GM18520 (cell line): ENCODE measurements at regions not wholly inside any gene's neighbourhood (a gene's known extent, or its start where the extent isn't known, plus 50 kb on each side); places are given as distances from the start of the nearest gene placed in this dataset.
"Not testable (repeated sequence)": the region's sequence is repeated elsewhere in the genome, so short reads cannot be mapped to it uniquely, and the experiment has no call there.

Experiments
- ATAC-seq: cut with Tn5 transposase; IDR thresholded peaks from one replicate; pipeline ENCODE4 v1.9.1; 2021; ENCODE audit not compliant: unreplicated experiment

DNA sequence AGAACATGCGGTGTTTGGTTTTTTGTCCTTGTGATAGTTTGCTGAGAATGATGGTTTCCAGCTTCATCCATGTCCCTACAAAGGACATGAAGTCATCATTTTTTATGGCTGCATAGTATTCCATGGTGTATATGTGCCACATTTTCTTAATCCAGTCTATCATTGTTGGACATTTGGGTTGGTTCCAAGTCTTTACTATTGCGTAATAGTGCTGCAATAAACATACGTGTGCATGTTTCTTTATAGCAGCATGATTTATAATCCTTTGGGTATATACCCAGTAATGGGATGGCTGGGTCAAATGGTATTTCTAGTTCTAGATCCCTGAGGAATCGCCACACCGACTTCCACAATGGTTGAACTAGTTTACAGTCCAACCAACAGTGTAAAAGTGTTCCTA lies 471.6 kb upstream of the MEIS1 start:
- ATAC-seq: not testable (repeated sequence)

DNA sequence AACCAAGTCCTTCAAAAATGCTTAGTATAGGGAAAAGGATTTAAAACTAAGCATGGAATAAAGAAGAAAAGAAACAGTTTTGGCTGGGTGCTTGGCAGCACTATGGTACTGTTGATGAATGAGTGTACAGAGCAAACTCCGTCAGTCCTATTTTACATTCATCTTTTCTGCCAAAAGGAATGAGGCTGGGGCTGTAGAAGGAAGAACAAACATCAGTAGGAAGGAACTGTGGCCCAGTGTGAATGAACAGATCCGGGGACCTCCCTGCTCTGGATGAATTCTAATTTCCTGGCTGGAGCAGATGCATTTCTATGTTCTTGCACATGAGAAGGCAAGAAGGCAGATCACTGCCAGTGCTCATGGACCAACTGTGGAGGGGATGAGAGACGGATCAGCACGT lies 474.0 kb upstream of the MEIS1 start:
- no peak for ATAC-seq

GRCh38 chr2:65957886-65958285 lies 477.0 kb upstream of the MEIS1 start:
- no peak for ATAC-seq

DNA sequence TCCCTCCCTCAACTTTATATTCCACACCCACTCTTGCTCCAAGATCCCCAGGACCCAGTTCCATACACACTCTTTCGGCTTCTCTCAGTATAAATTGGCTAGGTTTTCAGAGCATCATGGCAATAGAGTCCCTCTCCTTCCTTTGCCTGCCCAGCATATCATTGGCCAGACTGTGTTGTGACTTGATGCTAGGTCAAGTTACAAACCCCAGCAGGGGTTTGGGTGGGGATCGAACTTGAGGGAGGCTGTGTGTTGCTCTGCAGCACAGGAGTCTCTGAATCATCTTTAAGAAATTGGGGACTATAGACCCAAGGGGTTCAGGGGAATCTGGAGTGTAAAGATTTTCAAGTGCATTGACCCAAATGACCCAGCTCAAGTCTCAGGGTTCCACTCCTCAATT lies 477.5 kb upstream of the MEIS1 start:
- ATAC-seq: no peak

- no peak for ATAC-seq
Measured at GRCh38 chr2:65955259-65955658, 479.7 kb upstream of the MEIS1 start.

DNA sequence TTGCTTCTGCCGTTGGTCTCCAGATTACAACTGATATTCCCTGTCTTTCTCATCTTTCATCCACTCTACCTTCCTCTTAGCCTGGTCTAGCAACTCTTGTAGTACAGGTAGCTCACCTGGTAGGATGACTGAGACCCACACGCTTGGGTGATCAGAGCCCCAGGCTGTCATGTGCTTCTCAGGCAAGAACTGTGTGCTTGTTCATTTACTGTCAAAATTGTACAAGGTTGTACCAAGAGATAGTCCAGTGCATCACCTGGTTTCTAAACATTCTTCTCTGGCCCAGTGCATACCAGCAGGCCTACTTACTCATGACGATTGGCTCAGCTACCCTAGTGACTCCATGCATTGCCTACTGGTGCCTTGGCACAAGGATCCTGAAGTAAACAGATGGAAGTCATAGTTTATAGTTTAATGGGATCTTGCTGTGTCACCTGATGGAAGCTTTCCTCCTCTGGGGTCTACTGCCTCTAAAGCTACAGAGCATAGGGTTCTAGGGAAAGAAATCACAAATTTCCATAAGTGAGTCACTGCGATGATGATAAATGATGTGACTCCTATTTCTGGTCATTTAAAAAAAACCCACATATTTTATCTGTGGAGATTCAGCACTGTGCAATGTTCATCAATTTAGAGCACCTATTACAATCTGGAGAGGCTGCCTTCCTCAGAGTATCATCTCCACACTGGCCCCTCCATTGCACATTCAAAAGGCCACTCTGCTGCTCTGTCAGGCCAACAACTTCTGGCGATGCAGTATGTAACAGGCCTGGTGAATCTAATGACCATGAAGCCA lies 481.8 kb upstream of the MEIS1 start:
- no peak for ATAC-seq

- ATAC-seq: no peak
Measured at GRCh38 chr2:65944213-65944612, 490.7 kb upstream of the MEIS1 start.

DNA sequence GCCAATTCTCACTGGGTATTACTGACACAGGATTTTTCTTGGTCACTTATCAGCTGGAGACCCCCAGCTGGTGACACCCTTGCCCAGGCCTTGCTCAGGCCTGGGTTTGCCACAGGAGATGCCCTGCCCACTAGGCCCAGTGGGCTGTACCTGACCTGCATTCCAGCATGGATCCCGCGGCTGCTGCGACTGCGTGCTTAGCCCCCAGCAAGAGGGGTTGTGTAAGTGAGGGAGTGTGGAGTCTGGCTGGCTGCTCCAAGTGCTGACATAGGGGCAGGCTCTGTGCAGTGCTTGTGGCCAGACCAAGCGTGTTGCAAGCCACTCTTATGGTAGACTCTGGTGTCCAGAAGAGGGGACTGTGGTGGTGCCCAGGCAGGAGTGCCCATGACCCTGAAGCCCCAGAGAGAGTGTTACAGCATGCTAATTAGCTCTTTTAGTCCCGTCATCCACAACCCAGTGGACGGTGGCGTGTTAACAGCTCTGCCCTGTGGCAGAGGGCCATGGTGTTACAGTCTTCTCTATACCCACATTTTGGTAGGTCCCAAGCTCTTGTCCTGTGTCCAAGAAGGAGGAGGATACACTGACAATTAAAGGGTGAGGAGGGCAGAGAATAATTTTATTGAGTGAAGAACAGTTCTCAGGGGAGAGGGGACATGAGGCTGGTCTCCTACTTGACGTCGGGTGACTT lies 491.7 kb upstream of the MEIS1 start:
- no peak for ATAC-seq

GRCh38 chr2:65940856-65941255 lies 494.1 kb upstream of the MEIS1 start:
- no peak for ATAC-seq

- ATAC-seq: no peak
Measured at GRCh38 chr2:65939687-65940086, 495.2 kb upstream of the MEIS1 start.

DNA sequence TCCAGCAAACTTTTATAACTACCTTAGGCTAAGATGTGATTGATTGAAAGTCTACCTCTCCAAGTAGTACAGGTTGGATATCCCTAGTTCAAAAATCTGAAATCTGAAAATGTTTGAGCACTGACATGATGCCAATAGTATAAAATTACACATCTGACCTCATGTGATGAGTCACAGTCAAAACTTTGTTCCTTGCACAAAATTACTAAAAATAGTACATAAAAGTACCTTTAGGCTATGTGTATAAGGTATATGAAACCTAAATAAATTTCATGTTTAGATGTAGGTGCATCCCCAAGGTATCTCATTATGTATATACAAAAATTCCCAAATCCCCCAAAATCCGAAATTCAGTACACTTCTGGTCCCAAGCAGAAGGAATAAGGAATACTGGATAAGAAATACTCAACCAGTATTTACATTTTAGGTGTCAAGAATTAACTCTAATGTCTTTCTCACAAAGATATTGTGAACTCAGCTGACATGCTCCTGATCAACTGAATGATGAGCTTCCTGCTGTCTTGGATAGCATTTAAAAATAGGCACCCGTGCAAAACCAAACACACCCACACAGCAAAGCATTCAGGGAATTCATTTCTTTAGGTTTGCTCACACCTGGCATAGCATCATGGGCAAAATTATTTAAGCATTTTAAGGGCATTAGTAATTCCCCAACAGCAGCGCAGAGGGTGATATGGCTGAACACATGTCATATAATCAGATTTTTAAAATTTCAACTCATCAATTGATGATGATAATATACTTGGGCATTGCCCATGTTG lies 497.4 kb upstream of the MEIS1 start:
- no peak for ATAC-seq

DNA sequence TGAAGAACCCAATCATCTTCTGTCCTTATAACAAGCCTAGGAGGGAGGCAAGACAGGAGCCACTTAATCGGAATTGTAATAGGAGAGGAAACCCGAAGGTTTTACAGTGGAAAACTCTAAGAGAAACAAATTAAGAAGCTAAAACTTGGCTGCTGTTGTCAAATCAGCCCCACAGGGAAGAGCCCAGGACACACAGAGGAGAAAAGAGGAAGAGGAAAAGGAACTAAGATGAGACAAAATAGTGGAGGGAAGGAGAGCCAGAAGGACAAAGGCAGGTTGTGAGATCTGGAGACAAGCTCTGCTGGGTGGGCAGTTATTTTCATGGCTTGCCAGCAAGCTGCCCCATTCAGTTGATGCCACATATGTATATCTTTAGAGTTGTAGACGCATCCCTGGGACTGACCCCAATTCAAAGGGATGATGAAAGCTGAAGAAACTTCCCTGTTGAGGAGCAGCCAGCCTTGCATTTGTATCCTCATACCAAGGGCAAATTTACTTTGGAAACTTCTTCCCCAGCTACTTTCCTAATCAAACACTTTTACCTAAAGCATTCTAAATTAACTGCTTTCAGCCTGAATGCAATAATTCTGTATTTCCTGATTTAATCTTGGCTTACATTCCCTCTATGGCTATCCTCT lies 499.8 kb upstream of the MEIS1 start:
- no peak for ATAC-seq

- no peak for ATAC-seq
Measured at GRCh38 chr2:65932571-65932970, 500.2 kb upstream of the SPRED2 start.

- ATAC-seq: no peak
Measured at GRCh38 chr2:65931056-65931455, 498.7 kb upstream of the SPRED2 start.

DNA sequence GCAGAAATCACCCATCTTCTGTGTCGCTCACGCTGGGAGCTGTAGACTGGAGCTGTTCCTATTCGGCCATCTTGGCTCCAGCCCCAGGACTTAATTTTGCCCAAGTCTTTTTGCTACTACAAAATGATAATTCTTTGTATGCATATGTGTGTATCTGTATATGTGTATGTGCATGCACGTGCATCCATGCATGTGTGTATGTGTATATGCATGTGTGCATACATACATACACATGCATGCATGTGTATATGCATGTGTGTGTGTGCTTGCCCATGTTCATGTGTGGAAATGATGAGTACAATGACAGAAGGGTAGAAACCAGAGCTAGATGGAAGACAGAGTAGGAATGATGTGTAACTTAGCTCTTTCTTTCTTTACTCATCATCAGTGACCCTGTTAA lies 497.9 kb upstream of the SPRED2 start:
- ATAC-seq: no peak

- not testable (repeated sequence) for ATAC-seq
Measured at GRCh38 chr2:65929664-65930063, 497.3 kb upstream of the SPRED2 start.

DNA sequence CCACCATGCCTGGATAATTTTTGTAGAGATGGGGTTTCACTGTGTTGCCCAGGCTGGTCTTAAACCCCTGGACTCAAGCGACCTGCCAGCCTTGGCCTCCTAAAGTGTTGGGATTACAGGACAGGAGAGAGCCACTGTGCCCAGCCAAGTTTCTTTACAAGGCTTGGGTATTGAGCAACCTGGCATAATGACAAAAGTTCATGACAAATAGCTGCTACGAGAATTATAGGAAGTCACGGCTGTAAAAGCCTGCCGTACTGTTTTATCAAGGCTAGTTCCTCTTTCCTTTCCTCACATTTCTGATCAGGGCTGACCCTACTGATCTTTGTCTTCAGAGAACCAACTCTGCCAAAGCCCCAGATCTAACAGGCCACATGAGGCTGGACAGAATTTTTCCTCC lies 490.4 kb upstream of the SPRED2 start:
- ATAC-seq: no peak

DNA sequence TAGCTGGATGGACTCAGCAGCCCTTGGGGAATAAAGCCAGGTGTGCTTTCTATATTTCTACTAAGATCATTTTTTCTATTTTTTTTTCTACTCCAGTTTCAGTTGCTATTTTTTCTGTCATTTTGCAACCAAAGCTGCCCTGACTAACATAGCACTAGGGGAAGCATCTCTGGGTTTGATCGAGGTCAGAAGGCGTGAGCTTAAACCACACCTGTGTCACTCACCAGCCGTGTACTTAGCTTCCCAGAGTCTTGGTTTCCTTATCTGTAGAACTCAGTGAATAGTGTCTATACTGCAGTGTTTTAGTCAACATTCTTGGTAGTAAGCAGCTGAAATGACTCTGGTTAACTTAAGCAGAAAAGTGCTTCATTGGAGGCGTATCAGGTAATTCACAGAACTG lies 489.6 kb upstream of the SPRED2 start:
- peak; percentile 77 for ATAC-seq

DNA sequence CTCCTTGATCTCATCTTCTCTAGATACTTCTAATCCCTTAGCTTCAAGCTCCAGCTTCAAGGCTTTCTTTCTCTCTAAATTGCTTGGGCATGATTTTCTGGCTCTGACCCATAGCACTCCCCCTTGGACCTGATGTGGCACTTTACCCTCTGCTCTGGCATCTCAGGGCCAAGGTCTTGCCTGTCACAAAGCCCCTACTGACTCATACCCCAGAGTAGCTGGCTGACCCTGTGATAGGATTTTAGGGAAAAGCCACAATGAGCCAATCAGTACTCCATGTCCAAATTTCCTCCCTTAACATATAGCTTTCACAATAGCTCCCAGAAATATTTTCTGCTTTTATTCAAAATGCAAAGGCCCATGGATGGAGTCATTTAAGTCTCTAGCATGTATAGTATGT lies 488.7 kb upstream of the SPRED2 start:
- no peak for ATAC-seq

DNA sequence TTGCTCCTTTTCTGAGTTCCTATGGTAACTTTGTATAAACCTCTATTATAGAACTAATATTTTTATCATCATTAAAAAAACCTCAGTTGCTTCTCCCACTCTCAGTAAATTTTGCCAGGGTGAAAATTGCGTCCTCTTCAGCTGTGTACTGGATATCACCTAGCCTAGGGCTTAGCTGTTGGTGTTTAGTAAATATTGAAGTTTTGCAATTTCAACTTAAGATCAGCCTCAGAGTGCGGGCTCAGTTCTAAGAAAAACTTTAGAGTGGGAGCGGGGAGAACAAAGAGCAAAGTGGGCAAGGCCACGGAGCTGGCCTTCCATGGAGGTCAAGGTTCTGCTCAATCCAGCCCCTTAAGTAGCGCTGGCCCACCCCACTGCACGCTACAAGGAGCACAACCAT lies 488.3 kb upstream of the SPRED2 start:
- no peak for ATAC-seq

DNA sequence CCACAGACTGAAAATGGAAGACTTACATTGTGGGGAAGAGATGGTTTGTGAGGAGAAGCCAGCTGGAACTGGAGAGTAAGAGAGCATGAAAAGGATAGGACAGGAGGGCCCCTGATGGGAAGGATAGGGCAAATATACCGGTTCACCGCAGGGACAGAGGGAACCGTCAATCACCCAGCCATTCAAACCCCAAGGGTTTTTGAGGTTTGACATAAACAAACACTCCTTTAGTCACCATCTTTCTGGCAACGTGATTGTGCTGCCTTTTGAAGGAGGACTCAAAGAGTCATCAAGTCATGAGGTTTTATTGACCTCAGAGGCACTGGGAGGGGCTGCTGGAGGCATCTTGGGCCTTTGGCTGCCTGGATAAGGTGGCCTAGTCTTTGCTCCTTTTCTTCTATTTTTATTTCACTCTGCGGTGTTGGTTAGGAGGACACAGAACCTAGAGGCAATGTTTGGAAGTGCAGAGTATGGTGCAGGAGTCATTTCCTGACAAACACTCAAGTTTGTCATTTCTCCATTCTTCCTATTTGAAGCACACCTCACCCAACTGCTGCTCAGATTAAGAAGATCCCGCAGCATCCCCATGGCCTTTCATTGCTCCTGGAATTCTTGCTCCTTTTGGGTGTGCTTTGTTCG lies 487.3 kb upstream of the SPRED2 start:
- ATAC-seq: no peak
